Keratinocyte (primary cell): ENCODE measurements at regions not wholly inside any gene's neighbourhood (a gene's known extent, or its start where the extent isn't known, plus 50 kb on each side); places are given as distances from the start of the nearest gene placed in this dataset.

ENCODE experiments used
- DNase-seq: peaks from one replicate; pipeline ENCODE4 v3.0.0-alpha.2; 2011; ENCODE audit warnings: low read depth, missing footprints, low spot score
- FAIRE-seq: peaks from 2 replicates; lab custom pipeline; 2011; peaks lifted over from hg19 to GRCh38; lab: Jason Lieb, UNC
- H2AFZ ChIP-seq: 2 replicates; pipeline ENCODE4 v1.6.0; 2012; ENCODE audit warnings: low read length, control low read depth, inconsistent platforms; ENCODE audit not compliant: control insufficient read depth
- H3K27ac ChIP-seq: 2 replicates; pipeline ENCODE4 v1.5.1; 2011; ENCODE audit warnings: low read length; ENCODE audit not compliant: control insufficient read depth, insufficient read depth
- H3K27me3 ChIP-seq: 3 replicates; pipeline ENCODE4 v1.6.0; 2011; ENCODE audit warnings: low read length; ENCODE audit not compliant: control insufficient read depth, insufficient read depth; ENCODE audit errors: extremely low read depth
- H3K36me3 ChIP-seq, 2 experiments: 2 replicates in 1 of 2; 3 replicates in 1 of 2; pipeline ENCODE4 v1.5.1; 2011; ENCODE audit warnings: low read length in 2 of 2, mild to moderate bottlenecking in 1 of 2; ENCODE audit not compliant: control insufficient read depth in 2 of 2, insufficient read depth in 2 of 2; ENCODE audit errors: extremely low read depth in 1 of 2
- H3K4me1 ChIP-seq: 3 replicates; pipeline ENCODE4 v1.5.1; 2011; ENCODE audit warnings: low read length; ENCODE audit not compliant: control insufficient read depth, insufficient read depth; ENCODE audit errors: extremely low read depth
- H3K4me2 ChIP-seq: 3 replicates; pipeline ENCODE4 v1.6.0; 2011; ENCODE audit warnings: low read depth, low read length; ENCODE audit not compliant: control insufficient read depth, insufficient read depth; ENCODE audit errors: extremely low read depth
- H3K4me3 ChIP-seq, 3 experiments: fragments of 200-600 bp in 1 of 3; sonication (generic) in 1 of 3; 2 replicates in 2 of 3; 3 replicates in 1 of 3; pipeline ENCODE4 v1.5.1; 2011 to 2016; ENCODE audit warnings: low read length in 3 of 3, mild to moderate bottlenecking in 3 of 3, control low read depth in 2 of 3, inconsistent platforms in 1 of 3, low read depth in 1 of 3, mixed read lengths in 1 of 3, mixed run types in 1 of 3, moderate library complexity in 1 of 3; ENCODE audit not compliant: control insufficient read depth in 2 of 3, insufficient read depth in 2 of 3; ENCODE audit errors: extremely low read depth in 1 of 3
- H3K79me2 ChIP-seq: 2 replicates; pipeline ENCODE4 v1.6.0; 2012; ENCODE audit warnings: low read length; ENCODE audit not compliant: control insufficient read depth, insufficient read depth
- H3K9ac ChIP-seq: 3 replicates; pipeline ENCODE4 v1.6.0; 2011; ENCODE audit warnings: low read length; ENCODE audit not compliant: control insufficient read depth, insufficient read depth; ENCODE audit errors: extremely low read depth
- H3K9me1 ChIP-seq: 3 replicates; pipeline ENCODE4 v1.6.0; 2011; ENCODE audit warnings: low read length; ENCODE audit not compliant: control insufficient read depth, insufficient read depth; ENCODE audit errors: extremely low read depth
- H3K9me3 ChIP-seq: 2 replicates; pipeline ENCODE4 v1.5.1; 2012; ENCODE audit warnings: low read depth, low read length; ENCODE audit not compliant: control insufficient read depth
- H4K20me1 ChIP-seq: 3 replicates; pipeline ENCODE4 v1.6.0; 2011; ENCODE audit warnings: low read length; ENCODE audit not compliant: control insufficient read depth, insufficient read depth; ENCODE audit errors: extremely low read depth
- EZH2 ChIP-seq: IDR thresholded peaks from one replicate; pipeline ENCODE4 v1.6.1; 2012; ENCODE audit warnings: inconsistent platforms, mild to moderate bottlenecking, low read length, moderate library complexity
- dilution Hi-C: fragments of 300-500 bp; cut with MboI; formaldehyde crosslinking; loops from one replicate; pipeline ENCODE4 v1.7.0; 2020; ENCODE audit warnings: low sequenced_read_pairs; ENCODE audit not compliant: extremely low pct_ligation_motif_present
- TF ChIP-seq, protein P1 (sequence below), 3 experiments: IDR thresholded peaks in 1 of 3; conservative IDR thresholded peaks in 1 of 3; optimal IDR thresholded peaks in 1 of 3; 2 replicates in 2 of 3; 3 replicates in 1 of 3; pipeline versions ENCODE3 to v1.5.1; 2011; ENCODE audit warnings: low read length in 3 of 3, mild to moderate bottlenecking in 3 of 3, moderate library complexity in 2 of 3, control low read depth in 1 of 3, inconsistent platforms in 1 of 3; ENCODE audit not compliant: insufficient read depth in 2 of 3; ENCODE audit errors: extremely low read depth in 1 of 3

- Histone ChIP-seq H3K9me3 (no peaks in the 10 kb centered on the region), H2AFZ (no peak overlapping the region), H3K4me1 (no peaks in the 10 kb centered on the region), H3K36me3 (no peaks in the 10 kb centered on the region), H3K4me3 (no peak overlapping the region), H3K79me2 (no peaks in the 10 kb centered on the region), H3K9ac (no peak overlapping the region), H3K4me2 (no peak overlapping the region), H4K20me1 (no peaks in the 10 kb centered on the region), H3K27me3 (no peaks in the 10 kb centered on the region), H3K27ac (no peak overlapping the region), H3K9me1 (no peaks in the 10 kb centered on the region)
- FAIRE-seq (no peak), DNase-seq (no peak)
- no peak for TF ChIP-seq EZH2
- TF ChIP-seq, protein P1, sequence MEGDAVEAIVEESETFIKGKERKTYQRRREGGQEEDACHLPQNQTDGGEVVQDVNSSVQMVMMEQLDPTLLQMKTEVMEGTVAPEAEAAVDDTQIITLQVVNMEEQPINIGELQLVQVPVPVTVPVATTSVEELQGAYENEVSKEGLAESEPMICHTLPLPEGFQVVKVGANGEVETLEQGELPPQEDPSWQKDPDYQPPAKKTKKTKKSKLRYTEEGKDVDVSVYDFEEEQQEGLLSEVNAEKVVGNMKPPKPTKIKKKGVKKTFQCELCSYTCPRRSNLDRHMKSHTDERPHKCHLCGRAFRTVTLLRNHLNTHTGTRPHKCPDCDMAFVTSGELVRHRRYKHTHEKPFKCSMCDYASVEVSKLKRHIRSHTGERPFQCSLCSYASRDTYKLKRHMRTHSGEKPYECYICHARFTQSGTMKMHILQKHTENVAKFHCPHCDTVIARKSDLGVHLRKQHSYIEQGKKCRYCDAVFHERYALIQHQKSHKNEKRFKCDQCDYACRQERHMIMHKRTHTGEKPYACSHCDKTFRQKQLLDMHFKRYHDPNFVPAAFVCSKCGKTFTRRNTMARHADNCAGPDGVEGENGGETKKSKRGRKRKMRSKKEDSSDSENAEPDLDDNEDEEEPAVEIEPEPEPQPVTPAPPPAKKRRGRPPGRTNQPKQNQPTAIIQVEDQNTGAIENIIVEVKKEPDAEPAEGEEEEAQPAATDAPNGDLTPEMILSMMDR (optimal IDR thresholded peaks at IDR 0.05 in 1 of 3, IDR thresholded peaks at IDR 0.05 in 1 of 3, conservative IDR thresholded peaks at IDR 0.05 in 1 of 3; ENCODE audit: extremely low read depth in 1 of 3, insufficient read depth in 2 of 3, low read length in 3 of 3), result no peak
- dilution Hi-C loops, result no loop called here
Measured at GRCh38 chr4:20352163-20352431, 100.4 kb downstream of the SLIT2 start.

DNA sequence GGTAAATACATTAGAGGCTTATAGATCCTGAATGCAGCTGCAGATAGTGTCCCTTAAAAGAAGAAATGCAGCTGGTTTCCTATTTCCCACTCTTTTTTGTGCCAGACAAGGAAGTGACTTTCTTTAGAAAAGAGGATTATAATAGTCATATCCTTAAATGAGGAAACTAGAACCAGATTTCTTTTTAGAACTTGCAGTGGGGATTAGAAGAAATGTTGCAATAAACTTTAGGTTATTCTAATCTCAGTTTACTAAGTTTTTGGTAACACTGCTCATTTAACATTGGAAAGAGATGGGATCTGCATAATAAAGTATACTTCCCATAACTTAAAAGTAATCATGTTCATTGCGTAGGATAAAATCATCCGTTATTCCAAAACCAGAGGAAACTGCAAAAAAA lies 101.9 kb downstream of the SLIT2 start:
- Histone ChIP-seq H3K27me3 (no peaks in the 10 kb centered on the region), H3K4me1 (peaks cover 9% of the 10 kb centered on the region), H3K9ac (no peak overlapping the region), H2AFZ (no peak overlapping the region), H3K79me2 (no peaks in the 10 kb centered on the region), H3K9me1 (no peaks in the 10 kb centered on the region), H3K4me3 (no peak overlapping the region), H4K20me1 (no peaks in the 10 kb centered on the region), H3K9me3 (no peaks in the 10 kb centered on the region), H3K4me2 (no peak overlapping the region), H3K36me3 (no peaks in the 10 kb centered on the region), H3K27ac (no peak overlapping the region)
- DNase-seq (no peak), FAIRE-seq (no peak)
- TF ChIP-seq, protein P1 (optimal IDR thresholded peaks at IDR 0.05 in 1 of 3, IDR thresholded peaks at IDR 0.05 in 1 of 3, conservative IDR thresholded peaks at IDR 0.05 in 1 of 3; ENCODE audit: extremely low read depth in 1 of 3, insufficient read depth in 2 of 3, low read length in 3 of 3), result no peak
- TF ChIP-seq EZH2, result no peak
- dilution Hi-C loops, result no loop called here
